Activated B cell treated with CpG ODN at 0.5 μM for 24 hours (primary cell): ENCODE measurements at regions not wholly inside any gene's neighbourhood (a gene's known extent, or its start where the extent isn't known, plus 50 kb on each side); places are given as distances from the start of the nearest gene placed in this dataset.

Experiments
- ATAC-seq: fragments of 200-7000 bp; cut with Tn5 transposase; one replicate; pipeline ENCODE4 v1.10.0; 2021; ENCODE audit warnings: low read depth, mild to moderate bottlenecking, moderate library complexity
- CTCF ChIA-PET: fragments of 350-600 bp; sonication (Branson Sonifier 250); formaldehyde crosslinking; loops from one replicate; lab custom pipeline; 2021; ENCODE audit warnings: antibody characterized with exemption; lab: Charles Lee
- POLR2A ChIA-PET: fragments of 350-600 bp; sonication (Branson Sonifier 250); formaldehyde crosslinking; loops from one replicate; lab custom pipeline; 2021; ENCODE audit warnings: antibody characterized with exemption; lab: Charles Lee
- DNase-seq: peaks from one replicate; pipeline ENCODE4 v3.0.0; 2022
- H3K27ac Mint-ChIP-seq: one replicate; pipeline ENCODE4 v1.8.0; 2020; ENCODE audit warnings: mixed read lengths
- H3K27me3 Mint-ChIP-seq: one replicate; pipeline ENCODE4 v1.8.0; 2021; ENCODE audit warnings: mixed read lengths
- H3K36me3 Mint-ChIP-seq: one replicate; pipeline ENCODE4 v1.8.0; 2021; ENCODE audit warnings: low read depth, mixed read lengths
- H3K4me1 Mint-ChIP-seq: one replicate; pipeline ENCODE4 v1.8.0; 2021; ENCODE audit warnings: mixed read lengths
- H3K4me3 Mint-ChIP-seq: one replicate; pipeline ENCODE4 v1.8.0; 2020; ENCODE audit warnings: mild to moderate bottlenecking, mixed read lengths
- H3K9me3 Mint-ChIP-seq: one replicate; pipeline ENCODE4 v1.8.0; 2020; ENCODE audit warnings: mixed read lengths
- intact Hi-C: fragments of 100-400 bp; cut with micrococcal nuclease; formaldehyde crosslinking; loops from one replicate; pipeline ENCODE4 v1.15.1; 2024
- TF ChIP-seq, protein P1 (sequence below): fragments of 200-600 bp; IDR thresholded peaks from one replicate; pipeline ENCODE4 v1.8.0; 2022; ENCODE audit warnings: antibody characterized with exemption, mild to moderate bottlenecking

DNA sequence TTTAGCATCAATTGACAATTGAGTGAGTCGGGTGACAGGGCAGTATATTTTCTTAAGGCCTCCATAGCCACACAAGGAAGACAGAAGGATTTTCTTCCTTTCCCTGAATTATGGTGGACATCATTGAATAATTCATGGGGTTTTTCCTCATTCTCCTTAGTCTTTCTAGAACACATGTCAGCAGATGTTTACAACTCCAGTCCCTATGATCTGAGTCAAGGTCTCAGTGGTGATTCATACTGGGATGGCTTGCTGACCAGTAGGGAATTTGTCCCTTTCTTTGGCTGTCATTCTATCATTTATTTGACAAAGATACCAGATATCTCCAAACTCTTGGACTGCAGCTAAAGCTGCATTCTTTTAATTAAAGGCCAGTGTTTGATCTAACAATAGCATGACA, 332.9 kb upstream of the RBMY1B start:
- TF ChIP-seq, protein P1, sequence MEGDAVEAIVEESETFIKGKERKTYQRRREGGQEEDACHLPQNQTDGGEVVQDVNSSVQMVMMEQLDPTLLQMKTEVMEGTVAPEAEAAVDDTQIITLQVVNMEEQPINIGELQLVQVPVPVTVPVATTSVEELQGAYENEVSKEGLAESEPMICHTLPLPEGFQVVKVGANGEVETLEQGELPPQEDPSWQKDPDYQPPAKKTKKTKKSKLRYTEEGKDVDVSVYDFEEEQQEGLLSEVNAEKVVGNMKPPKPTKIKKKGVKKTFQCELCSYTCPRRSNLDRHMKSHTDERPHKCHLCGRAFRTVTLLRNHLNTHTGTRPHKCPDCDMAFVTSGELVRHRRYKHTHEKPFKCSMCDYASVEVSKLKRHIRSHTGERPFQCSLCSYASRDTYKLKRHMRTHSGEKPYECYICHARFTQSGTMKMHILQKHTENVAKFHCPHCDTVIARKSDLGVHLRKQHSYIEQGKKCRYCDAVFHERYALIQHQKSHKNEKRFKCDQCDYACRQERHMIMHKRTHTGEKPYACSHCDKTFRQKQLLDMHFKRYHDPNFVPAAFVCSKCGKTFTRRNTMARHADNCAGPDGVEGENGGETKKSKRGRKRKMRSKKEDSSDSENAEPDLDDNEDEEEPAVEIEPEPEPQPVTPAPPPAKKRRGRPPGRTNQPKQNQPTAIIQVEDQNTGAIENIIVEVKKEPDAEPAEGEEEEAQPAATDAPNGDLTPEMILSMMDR: no peak
- ATAC-seq: no peak
- Mint-ChIP-seq H3K27ac (no peak overlapping the region), H3K4me1 (peaks cover 7% of the 10 kb centered on the region), H3K4me3 (no peak overlapping the region), H3K36me3 (no peaks in the 10 kb centered on the region), H3K27me3 (no peaks in the 10 kb centered on the region), H3K9me3 (no peaks in the 10 kb centered on the region)
- ChIA-PET POLR2A (no interaction called here), CTCF (no interaction called here)
- no peak for DNase-seq
- intact Hi-C loops: no loop called here

DNA sequence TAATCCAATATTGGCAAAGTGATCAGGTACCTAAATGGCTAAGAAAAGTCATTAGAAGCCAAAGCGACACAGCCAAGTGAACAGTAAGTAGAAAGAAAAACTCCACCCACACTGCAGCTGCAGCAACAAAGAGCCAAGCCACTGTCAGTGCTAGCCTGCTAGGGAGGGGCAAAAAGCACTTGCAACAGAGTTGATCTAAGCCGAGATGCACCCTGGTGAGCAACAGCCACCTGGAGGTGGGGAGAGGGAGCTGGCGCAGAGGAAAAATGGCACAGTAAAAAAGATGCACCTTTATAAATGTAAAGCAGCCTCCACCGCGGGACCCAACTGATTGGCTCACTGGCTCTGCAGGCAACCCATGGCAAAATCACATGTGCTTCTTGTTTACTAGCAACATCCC, 330.2 kb upstream of the RBMY1B start:
- Mint-ChIP-seq H3K27me3 (no peaks in the 10 kb centered on the region), H3K4me3 (no peak overlapping the region), H3K4me1 (peaks cover 7% of the 10 kb centered on the region), H3K36me3 (no peaks in the 10 kb centered on the region), H3K9me3 (no peaks in the 10 kb centered on the region), H3K27ac (no peak overlapping the region)
- intact Hi-C loops: no loop called here
- DNase-seq (no peak), ATAC-seq (peak; percentile 49)
- TF ChIP-seq, protein P1: no peak
- ChIA-PET CTCF (no interaction called here), POLR2A (no interaction called here)

DNA sequence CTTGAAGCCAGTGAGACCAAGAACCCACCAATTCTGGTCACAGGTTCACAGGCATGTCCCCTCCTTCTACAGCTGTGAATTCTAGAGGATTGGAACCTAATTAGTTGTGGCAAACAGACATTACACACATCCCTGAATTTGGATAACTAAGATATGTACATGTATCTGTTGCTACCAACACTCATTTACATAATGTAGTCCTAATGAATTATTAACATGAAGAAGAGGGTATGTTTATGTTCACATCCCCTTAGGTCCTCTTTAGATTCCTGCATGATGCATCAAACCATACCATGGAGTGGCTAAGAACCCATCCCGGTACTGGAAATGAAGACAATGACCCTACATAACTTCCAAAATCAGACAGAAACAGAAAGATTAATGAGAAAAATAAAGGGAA, 326.9 kb upstream of the RBMY1B start:
- H3K9me3 Mint-ChIP-seq: no peaks in the 10 kb centered on the region
- ChIA-PET CTCF (no interaction called here), POLR2A (no interaction called here)
- H3K27me3 Mint-ChIP-seq: no peaks in the 10 kb centered on the region
- H3K4me1 Mint-ChIP-seq: peaks cover 3% of the 10 kb centered on the region
- H3K4me3 Mint-ChIP-seq: no peak overlapping the region
- intact Hi-C loops: no loop called here
- ATAC-seq (no peak), DNase-seq (no peak)
- no peaks in the 10 kb centered on the region for H3K36me3 Mint-ChIP-seq
- TF ChIP-seq, protein P1: no peak
- no peak overlapping the region for H3K27ac Mint-ChIP-seq

DNA sequence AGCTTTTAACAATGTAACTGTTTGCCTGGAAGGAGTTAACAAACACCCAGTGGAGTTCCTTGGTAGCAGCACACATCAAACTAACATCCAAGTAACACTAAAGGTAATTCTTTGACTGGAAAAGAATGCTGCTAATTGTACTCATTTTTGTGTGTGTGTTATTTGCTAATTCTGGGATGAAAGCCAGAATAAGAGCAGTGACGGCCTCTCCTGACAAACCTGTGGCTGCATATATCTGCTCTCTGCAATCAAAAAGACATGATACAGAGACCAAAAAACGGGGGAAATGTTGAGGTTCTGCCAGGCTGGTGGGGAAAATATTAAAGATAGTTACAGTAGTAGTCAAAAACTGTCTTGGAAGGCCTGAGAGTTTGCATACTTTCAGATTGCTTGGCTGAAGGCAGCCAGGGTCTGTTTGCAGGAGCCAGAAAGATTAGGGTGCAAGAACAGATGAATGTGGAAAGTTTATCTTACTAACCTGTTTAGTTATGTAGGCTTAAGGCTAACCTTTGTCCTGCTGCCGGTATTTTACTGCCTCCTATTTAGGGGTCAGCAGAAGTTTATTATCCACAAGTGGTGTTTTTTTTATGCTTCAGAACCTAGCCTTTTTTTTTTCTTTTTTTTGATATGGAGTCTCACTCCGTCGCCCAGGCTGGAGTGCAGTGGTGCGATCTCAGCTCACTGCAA, 325.6 kb upstream of the RBMY1B start:
- DNase-seq: no peak
- no peak overlapping the region for H3K27ac Mint-ChIP-seq
- H3K4me1 Mint-ChIP-seq: peaks cover 3% of the 10 kb centered on the region
- POLR2A ChIA-PET: no interaction called here
- H3K9me3 Mint-ChIP-seq: no peaks in the 10 kb centered on the region
- H3K27me3 Mint-ChIP-seq: no peaks in the 10 kb centered on the region
- TF ChIP-seq, protein P1: no peak
- CTCF ChIA-PET: no interaction called here
- H3K4me3 Mint-ChIP-seq: no peak overlapping the region
- H3K36me3 Mint-ChIP-seq: no peaks in the 10 kb centered on the region
- ATAC-seq: no peak
- intact Hi-C loops: no loop called here

DNA sequence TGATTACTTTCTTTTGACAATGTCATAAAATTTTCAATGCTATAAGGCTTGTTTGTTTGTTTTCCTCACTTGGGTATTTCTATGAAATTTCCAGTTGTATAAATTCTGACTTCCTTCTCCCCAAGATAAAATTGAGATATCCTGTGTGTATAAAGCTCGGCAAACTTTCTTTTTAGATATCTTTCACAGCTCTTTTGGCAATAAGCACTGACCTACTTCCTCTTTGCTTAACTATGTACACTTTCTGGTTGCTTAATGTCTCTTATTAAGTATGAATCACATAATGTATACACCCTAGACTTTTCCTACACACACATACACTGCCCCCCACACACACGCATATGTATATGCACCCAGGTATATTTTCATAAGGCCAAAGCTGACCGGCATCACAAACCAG, 318.4 kb upstream of the RBMY1B start:
- Mint-ChIP-seq H3K4me1 (peaks cover 5% of the 10 kb centered on the region), H3K4me3 (no peak overlapping the region), H3K36me3 (no peaks in the 10 kb centered on the region), H3K9me3 (peaks cover 4% of the 10 kb centered on the region), H3K27me3 (no peaks in the 10 kb centered on the region), H3K27ac (no peak overlapping the region)
- TF ChIP-seq, protein P1: no peak
- POLR2A ChIA-PET: no interaction called here
- DNase-seq: no peak
- intact Hi-C loops: no loop called here
- CTCF ChIA-PET: no interaction called here
- no peak for ATAC-seq
